T-helper 2 cell treated with Interferon-gamma antibody and Interleukin-4, amounts not matched to agents 5 μg/mL and 100 μg/mL, for 36 hours (primary cell): ENCODE measurements at regions not wholly inside any gene's neighbourhood (a gene's known extent, or its start where the extent isn't known, plus 50 kb on each side); places are given as distances from the start of the nearest gene placed in this dataset.

ENCODE experiments used
- DNase-seq: peaks from one replicate; pipeline ENCODE4 v3.0.0; 2021; ENCODE audit warnings: low spot score
- H3K27ac Mint-ChIP-seq: one replicate; pipeline ENCODE4 v1.8.0; 2021; ENCODE audit warnings: mild to moderate bottlenecking, mixed read lengths
- H3K27me3 Mint-ChIP-seq: one replicate; pipeline ENCODE4 v1.8.0; 2021; ENCODE audit warnings: low read depth, mixed read lengths
- H3K36me3 Mint-ChIP-seq: one replicate; pipeline ENCODE4 v1.8.0; 2021; ENCODE audit warnings: low read depth, mixed read lengths
- H3K4me1 Mint-ChIP-seq: one replicate; pipeline ENCODE4 v1.8.0; 2021; ENCODE audit warnings: low read depth, mixed read lengths
- H3K4me3 Mint-ChIP-seq: one replicate; pipeline ENCODE4 v1.8.0; 2022; ENCODE audit warnings: mild to moderate bottlenecking, moderate library complexity, mixed read lengths
- H3K9me3 Mint-ChIP-seq: one replicate; pipeline ENCODE4 v1.8.0; 2021; ENCODE audit warnings: mixed read lengths

- DNase-seq: no peak
- H3K36me3 Mint-ChIP-seq: no peaks in the 10 kb centered on the region
- no peak overlapping the region for H3K4me3 Mint-ChIP-seq
- peaks cover 6% of the 10 kb centered on the region for H3K4me1 Mint-ChIP-seq
- H3K9me3 Mint-ChIP-seq: no peaks in the 10 kb centered on the region
- H3K27me3 Mint-ChIP-seq: peaks cover 2% of the 10 kb centered on the region
- H3K27ac Mint-ChIP-seq: no peak overlapping the region
Observed at GRCh38 chr20:19823971-19824370, 65.9 kb downstream of the RIN2 start.

GRCh38 chr20:19824861-19825260 lies 66.8 kb downstream of the RIN2 start:
- Mint-ChIP-seq H3K27me3 (peaks cover 2% of the 10 kb centered on the region), H3K36me3 (no peaks in the 10 kb centered on the region), H3K4me3 (no peak overlapping the region), H3K27ac (no peak overlapping the region), H3K9me3 (no peaks in the 10 kb centered on the region), H3K4me1 (peaks cover 6% of the 10 kb centered on the region)
- DNase-seq: no peak

- DNase-seq: no peak
- no peaks in the 10 kb centered on the region for H3K9me3 Mint-ChIP-seq
- no peaks in the 10 kb centered on the region for H3K36me3 Mint-ChIP-seq
- H3K27ac Mint-ChIP-seq: no peak overlapping the region
- H3K27me3 Mint-ChIP-seq: peaks cover 2% of the 10 kb centered on the region
- H3K4me3 Mint-ChIP-seq: no peak overlapping the region
- H3K4me1 Mint-ChIP-seq: peaks cover 6% of the 10 kb centered on the region
Observed at GRCh38 chr20:19826179-19826914, 68.3 kb downstream of the RIN2 start.

GRCh38 chr20:19827818-19828217 lies 69.8 kb downstream of the RIN2 start:
- Mint-ChIP-seq H3K27ac (no peak overlapping the region), H3K4me1 (peaks cover 6% of the 10 kb centered on the region), H3K9me3 (no peaks in the 10 kb centered on the region), H3K36me3 (no peaks in the 10 kb centered on the region), H3K27me3 (no peaks in the 10 kb centered on the region), H3K4me3 (no peak overlapping the region)
- DNase-seq: no peak

- Mint-ChIP-seq H3K27ac (no peak overlapping the region), H3K4me3 (no peak overlapping the region), H3K4me1 (peaks cover 6% of the 10 kb centered on the region), H3K36me3 (no peaks in the 10 kb centered on the region), H3K9me3 (no peaks in the 10 kb centered on the region), H3K27me3 (no peaks in the 10 kb centered on the region)
- peak; percentile 37 for DNase-seq
Observed at GRCh38 chr20:19828232-19828631, 70.2 kb downstream of the RIN2 start.

- no peaks in the 10 kb centered on the region for H3K36me3 Mint-ChIP-seq
- H3K9me3 Mint-ChIP-seq: no peaks in the 10 kb centered on the region
- H3K27me3 Mint-ChIP-seq: peaks cover 3% of the 10 kb centered on the region
- DNase-seq: no peak
- H3K4me3 Mint-ChIP-seq: no peak overlapping the region
- peaks cover 6% of the 10 kb centered on the region for H3K4me1 Mint-ChIP-seq
- no peak overlapping the region for H3K27ac Mint-ChIP-seq
Observed at GRCh38 chr20:19830211-19830785, 72.2 kb downstream of the RIN2 start.

- peaks cover 6% of the 10 kb centered on the region for H3K4me1 Mint-ChIP-seq
- peaks cover 3% of the 10 kb centered on the region for H3K27me3 Mint-ChIP-seq
- DNase-seq: peak; percentile 17
- no peak overlapping the region for H3K27ac Mint-ChIP-seq
- no peaks in the 10 kb centered on the region for H3K36me3 Mint-ChIP-seq
- no peaks in the 10 kb centered on the region for H3K9me3 Mint-ChIP-seq
- no peak overlapping the region for H3K4me3 Mint-ChIP-seq
Observed at GRCh38 chr20:19832875-19833274, 74.8 kb downstream of the RIN2 start.

- no peak overlapping the region for H3K4me3 Mint-ChIP-seq
- peaks cover 1% of the 10 kb centered on the region for H3K4me1 Mint-ChIP-seq
- no peak overlapping the region for H3K27ac Mint-ChIP-seq
- DNase-seq: no peak
- H3K9me3 Mint-ChIP-seq: no peaks in the 10 kb centered on the region
- H3K27me3 Mint-ChIP-seq: peaks cover 3% of the 10 kb centered on the region
- no peaks in the 10 kb centered on the region for H3K36me3 Mint-ChIP-seq
Observed at GRCh38 chr20:19833395-19833794, 75.3 kb downstream of the RIN2 start.

- H3K27me3 Mint-ChIP-seq: peaks cover 3% of the 10 kb centered on the region
- no peaks in the 10 kb centered on the region for H3K9me3 Mint-ChIP-seq
- no peaks in the 10 kb centered on the region for H3K4me1 Mint-ChIP-seq
Observed at GRCh38 chr20:19834287-19834686, 76.2 kb downstream of the RIN2 start.

GRCh38 chr20:19834783-19835182 lies 76.7 kb downstream of the RIN2 start:
- Mint-ChIP-seq H3K27me3 (peaks cover 5% of the 10 kb centered on the region), H3K4me3 (no peak overlapping the region), H3K27ac (no peak overlapping the region), H3K36me3 (no peaks in the 10 kb centered on the region), H3K9me3 (no peaks in the 10 kb centered on the region), H3K4me1 (no peaks in the 10 kb centered on the region)
- DNase-seq: no peak

More at GRCh38 chr20:19834287-19834686, 76.2 kb downstream of the RIN2 start:
- H3K4me3 Mint-ChIP-seq: no peak overlapping the region
- H3K36me3 Mint-ChIP-seq: no peaks in the 10 kb centered on the region
- DNase-seq: no peak
- H3K27ac Mint-ChIP-seq: no peak overlapping the region

- no peaks in the 10 kb centered on the region for H3K4me1 Mint-ChIP-seq
- no peak for DNase-seq
- H3K9me3 Mint-ChIP-seq: no peaks in the 10 kb centered on the region
- H3K27me3 Mint-ChIP-seq: peaks cover 5% of the 10 kb centered on the region
- H3K27ac Mint-ChIP-seq: no peak overlapping the region
- no peak overlapping the region for H3K4me3 Mint-ChIP-seq
- H3K36me3 Mint-ChIP-seq: no peaks in the 10 kb centered on the region
Observed at GRCh38 chr20:19835533-19836222, 77.6 kb downstream of the RIN2 start.

GRCh38 chr20:19838468-19838867 lies 80.4 kb downstream of the RIN2 start:
- Mint-ChIP-seq H3K36me3 (no peaks in the 10 kb centered on the region), H3K27ac (no peak overlapping the region), H3K4me1 (no peaks in the 10 kb centered on the region), H3K27me3 (peaks cover 5% of the 10 kb centered on the region), H3K4me3 (no peak overlapping the region), H3K9me3 (no peaks in the 10 kb centered on the region)
- no peak for DNase-seq

GRCh38 chr20:19839053-19839452 lies 81.0 kb downstream of the RIN2 start:
- H3K27me3 Mint-ChIP-seq: peaks cover 5% of the 10 kb centered on the region
- no peaks in the 10 kb centered on the region for H3K36me3 Mint-ChIP-seq

GRCh38 chr20:19840111-19840710 lies 82.2 kb downstream of the RIN2 start:
- no peak overlapping the region for H3K4me3 Mint-ChIP-seq
- H3K27me3 Mint-ChIP-seq: peaks cover 2% of the 10 kb centered on the region
- H3K9me3 Mint-ChIP-seq: peaks cover 3% of the 10 kb centered on the region
- H3K36me3 Mint-ChIP-seq: no peaks in the 10 kb centered on the region
- H3K4me1 Mint-ChIP-seq: no peaks in the 10 kb centered on the region
- no peak for DNase-seq
- no peak overlapping the region for H3K27ac Mint-ChIP-seq

More at GRCh38 chr20:19839053-19839452, 81.0 kb downstream of the RIN2 start:
- Mint-ChIP-seq H3K4me1 (no peaks in the 10 kb centered on the region), H3K9me3 (no peaks in the 10 kb centered on the region), H3K4me3 (no peak overlapping the region), H3K27ac (no peak overlapping the region)
- no peak for DNase-seq
